ENCODE measurements at regions not wholly inside any gene's neighbourhood (a gene's known extent, or its start where the extent isn't known, plus 50 kb on each side); places are given as distances from the start of the nearest gene placed in this dataset.

DNA sequence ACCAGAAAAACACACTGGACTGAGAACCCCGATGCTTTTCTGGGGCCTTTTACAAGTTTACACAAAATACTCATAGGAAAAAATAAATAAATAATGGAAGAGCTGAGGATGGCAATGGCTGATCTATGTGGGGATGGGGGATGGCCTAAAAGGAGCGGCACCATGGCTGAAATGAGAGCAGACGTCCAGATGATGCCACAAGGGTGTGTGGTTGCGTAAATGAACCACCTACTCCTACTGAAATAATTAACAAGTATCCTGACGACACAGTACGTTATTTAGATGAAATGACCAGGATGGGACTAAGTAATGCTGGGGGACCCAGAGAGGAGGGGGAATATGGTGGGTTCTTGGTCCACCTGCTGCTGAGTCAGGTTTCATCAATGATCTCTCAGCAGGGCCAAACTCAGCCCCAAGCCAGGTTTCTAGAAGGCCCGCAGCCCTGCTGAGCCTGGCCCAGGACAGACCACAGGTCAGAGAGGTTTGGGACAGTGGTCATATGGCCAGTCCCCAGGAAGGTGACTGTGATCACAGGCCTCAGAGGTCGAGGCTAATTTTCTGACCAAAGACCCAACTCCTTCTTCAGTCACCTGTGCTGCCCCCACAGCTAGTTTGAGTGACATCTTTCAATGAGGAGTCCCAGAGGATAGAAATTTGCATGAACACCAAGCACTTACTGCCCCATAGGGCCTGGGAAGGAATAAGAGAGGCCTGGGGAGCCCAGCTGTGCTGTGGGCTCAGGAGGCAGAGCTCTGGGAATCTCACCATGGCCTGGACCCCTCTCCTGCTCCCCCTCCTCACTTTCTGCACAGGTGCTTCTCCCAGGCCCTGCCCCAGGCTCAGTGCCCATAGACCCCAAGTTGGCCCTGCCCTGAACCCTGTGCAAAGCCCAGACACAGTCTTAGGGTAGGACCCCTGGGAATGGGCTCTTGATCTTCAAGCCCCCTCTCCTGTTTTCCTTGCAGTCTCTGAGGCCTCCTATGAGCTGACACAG, 76.3 kb upstream of the IGLL5 start:
- no peak for DNase-seq

DNA sequence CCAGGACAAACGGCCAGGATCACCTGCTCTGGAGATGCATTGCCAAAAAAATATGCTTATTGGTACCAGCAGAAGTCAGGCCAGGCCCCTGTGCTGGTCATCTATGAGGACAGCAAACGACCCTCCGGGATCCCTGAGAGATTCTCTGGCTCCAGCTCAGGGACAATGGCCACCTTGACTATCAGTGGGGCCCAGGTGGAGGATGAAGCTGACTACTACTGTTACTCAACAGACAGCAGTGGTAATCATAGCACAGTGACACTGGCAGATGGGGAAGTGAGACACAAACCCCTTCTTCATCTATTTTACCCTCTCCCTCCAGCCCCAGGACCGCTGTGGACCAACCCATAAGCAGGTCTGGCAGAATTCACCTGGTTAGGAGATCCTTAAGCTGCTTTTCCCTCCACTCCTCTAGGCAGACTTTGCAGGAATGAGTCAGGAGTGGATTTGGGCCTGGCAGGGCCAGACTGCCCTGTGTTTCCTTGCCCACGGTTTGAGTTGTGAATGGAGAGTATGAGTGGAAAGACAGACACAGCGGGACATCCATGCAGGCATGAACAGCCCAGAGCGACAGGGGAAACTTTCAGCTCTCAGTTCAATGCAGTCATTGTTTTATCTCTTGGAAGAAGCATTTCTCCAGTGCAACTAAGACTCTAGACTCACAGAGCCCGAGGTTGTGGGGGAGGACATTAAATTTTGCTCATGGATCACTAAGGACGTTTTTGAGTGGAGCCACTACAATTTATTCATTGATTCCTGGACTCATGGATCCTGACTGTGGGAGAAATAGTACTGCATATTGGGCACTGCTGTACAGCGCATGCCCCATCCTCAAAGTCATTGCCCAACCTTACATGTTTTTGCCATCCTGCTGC, 75.3 kb upstream of the IGLL5 start:
- DNase-seq, result no peak

DNA sequence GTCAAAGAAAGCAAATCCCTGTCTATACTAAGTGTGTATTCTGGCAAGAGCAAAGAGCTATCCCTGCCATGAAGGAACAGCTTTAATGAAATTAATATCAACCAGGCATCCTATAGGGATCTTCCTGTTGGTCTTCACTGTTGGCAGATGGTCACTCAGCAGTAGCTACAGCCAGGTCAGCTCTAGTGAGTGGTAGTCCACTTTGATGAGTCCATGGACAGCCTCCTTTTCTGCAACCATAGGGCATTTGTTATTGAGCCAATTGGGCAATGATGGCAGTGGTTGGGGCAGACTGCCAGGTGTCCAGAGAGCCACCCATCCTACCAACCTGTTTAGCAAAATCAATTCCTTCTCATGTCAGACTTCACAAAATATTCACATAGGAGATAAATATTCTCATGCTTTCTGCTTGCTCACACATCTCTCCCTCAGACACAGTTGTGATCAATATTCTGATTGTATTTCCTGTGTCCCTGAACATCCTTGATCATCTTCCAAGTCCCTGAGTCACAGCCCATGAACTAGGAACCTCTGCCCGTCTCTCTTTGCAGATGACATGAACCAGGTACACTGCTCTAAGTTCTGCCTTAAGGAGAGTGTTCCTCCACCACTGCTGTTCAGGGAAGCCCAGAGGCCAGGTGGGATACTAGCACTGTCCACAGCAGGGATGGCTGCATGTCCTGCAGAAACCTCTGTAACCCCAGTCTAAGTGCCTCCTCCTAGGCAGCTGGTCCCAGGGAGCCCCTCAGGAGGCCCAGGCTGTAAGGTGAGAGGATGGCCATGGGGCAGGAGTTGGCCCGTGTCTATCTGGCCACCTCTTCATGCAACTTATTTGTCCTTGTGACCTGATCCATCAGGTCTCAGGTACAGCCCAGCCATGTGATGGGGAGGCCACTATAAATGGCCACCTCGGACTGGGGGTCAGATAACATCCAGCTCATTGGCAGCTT, 74.2 kb upstream of the IGLL5 start:
- no peak for DNase-seq

DNA sequence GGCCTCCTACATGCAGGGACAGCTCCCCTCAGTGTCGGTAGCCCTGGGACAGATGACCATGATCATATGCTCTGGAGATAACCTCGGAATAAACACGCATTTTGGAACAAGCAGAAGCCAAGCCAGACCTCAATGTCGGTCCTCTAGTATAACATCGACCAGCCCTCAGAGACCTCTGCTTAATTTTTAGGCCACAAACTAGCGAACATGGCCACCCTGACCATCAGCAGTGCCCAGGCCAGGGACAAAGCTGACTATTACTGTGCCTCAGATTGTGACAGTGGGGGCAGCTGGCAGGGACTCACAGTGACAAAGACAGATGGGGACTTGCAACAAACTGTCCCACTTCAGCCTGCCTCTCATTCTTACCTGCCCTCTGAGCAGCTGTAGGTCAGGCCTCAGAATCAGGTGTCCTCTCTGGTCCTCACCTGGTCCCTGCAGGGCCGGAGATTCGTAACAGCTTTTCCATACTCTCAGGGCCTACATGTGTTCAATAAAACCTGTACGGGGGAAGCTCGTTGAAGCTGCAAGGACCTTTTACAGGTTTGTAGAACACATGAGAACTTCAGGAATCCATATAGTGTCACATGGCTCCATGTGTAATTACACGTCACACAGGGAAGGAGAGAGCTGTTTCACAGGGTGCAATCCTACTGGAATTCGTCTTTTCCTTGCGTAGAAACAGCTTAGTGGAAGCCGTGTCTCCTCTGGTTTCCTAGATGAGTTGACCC, 72.8 kb upstream of the IGLL5 start:
- no peak for DNase-seq

DNA sequence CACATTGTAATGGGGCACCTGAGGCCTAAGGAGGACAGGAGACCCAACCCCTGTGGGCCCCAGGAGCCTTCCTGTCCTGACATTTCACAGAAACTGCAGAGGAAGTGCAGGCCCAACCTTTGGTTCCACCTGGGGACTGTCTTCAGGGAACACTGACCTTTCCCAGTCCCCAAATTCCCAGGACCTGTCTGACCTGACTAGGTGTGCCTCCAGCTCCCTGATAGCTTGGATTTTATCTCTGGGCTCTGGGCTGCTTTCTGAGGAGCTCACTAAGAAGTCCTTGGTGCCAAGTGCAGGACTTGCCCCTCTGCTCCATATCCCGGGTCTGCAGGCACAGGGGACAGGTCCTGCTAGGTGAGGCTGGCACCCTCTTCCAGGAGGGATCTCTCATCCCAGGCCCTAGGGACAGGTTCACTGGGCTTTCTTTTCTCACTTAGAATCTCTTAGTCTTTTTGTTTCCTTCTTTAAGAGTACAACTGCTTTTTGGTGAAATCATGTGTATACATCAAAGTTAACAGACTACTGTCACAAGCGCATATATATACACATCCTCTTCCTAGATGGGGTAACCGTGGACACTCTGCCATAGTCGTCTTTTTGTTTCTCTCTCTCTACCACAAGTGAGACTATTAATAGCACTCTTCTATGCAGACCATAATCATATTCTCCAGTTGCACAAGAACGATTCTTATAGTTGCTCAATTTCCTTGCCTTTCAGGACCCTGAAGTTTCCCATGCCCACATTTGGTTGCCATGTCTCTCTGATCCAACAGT, 72.0 kb upstream of the IGLL5 start:
- DNase-seq, result peak; percentile 27 to 59 (median 52)

- DNase-seq, result no peak
Observed at GRCh38 chr22:22816171-22816514, 71.5 kb upstream of the IGLL5 start.

- DNase-seq, result no peak
Observed at GRCh38 chr22:22816766-22817410, 70.7 kb upstream of the IGLL5 start.

DNA sequence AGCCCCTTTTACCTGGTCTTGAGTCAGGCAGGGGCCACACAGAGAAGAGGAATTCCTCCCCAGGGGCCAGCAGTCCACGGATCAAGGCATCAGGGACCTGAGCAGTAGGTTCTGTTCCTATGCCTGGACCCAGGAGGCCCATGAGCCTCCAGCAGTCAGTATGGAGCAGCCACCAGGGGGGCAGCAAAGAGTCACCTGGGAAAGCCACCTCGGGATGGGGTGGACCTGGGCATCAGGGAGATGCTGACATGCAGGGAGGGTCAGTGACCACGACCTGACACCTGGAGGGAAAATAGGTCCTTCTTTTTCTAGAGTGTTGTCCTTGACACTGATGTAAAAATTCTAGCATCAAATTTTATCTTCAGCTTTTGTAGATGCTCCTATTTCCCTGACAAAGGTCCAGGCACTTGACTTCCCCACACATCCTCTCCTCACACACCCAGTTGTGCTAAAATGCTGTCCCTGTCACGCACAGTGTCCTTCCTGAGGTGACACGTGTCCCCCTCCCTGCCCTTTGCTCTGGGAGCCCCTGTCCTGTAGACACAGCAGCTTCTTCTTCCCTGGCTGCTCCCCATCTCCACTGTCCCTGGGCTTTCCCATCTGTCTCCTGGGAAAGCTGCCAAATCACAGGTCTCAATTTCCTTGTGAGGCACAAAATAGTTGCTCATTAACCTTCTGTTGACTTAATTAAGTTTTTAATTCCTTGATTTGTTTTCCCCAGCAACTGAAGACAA, 70.0 kb upstream of the IGLL5 start:
- no peak for DNase-seq

- no peak for DNase-seq
Observed at GRCh38 chr22:22818202-22818538, 69.4 kb upstream of the IGLL5 start.

GRCh38 chr22:22818861-22819855, 68.5 kb upstream of the IGLL5 start:
- no peak for DNase-seq

GRCh38 chr22:22820076-22820475, 67.5 kb upstream of the IGLL5 start:
- no peak for DNase-seq

GRCh38 chr22:22820626-22821025, 67.0 kb upstream of the IGLL5 start:
- no peak for DNase-seq

DNA sequence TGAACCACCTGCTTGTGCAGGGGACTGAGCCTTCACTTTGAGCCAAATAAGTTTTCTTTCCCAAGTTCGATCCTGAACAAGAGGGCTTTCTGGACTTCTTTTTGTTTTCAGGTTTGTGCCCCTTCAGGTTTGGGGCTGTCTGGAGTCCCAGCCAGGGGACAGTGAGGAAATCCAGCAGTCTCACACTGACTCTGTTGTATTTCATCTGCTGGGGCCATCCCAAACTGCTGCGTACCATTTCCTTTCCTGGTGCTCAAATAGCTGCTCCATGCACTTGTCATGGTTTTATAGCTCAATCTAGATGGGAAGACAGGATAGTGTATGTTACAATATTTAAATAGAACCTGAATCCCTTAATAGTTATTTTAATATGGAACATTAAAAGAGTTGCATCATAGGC, 66.3 kb upstream of the IGLL5 start:
- no peak for DNase-seq

GRCh38 chr22:22822106-22822505, 65.5 kb upstream of the IGLL5 start:
- no peak for DNase-seq

GRCh38 chr22:22822553-22822952, 65.1 kb upstream of the IGLL5 start:
- peak in 1 of 3 donors; percentile 28 for DNase-seq

DNA sequence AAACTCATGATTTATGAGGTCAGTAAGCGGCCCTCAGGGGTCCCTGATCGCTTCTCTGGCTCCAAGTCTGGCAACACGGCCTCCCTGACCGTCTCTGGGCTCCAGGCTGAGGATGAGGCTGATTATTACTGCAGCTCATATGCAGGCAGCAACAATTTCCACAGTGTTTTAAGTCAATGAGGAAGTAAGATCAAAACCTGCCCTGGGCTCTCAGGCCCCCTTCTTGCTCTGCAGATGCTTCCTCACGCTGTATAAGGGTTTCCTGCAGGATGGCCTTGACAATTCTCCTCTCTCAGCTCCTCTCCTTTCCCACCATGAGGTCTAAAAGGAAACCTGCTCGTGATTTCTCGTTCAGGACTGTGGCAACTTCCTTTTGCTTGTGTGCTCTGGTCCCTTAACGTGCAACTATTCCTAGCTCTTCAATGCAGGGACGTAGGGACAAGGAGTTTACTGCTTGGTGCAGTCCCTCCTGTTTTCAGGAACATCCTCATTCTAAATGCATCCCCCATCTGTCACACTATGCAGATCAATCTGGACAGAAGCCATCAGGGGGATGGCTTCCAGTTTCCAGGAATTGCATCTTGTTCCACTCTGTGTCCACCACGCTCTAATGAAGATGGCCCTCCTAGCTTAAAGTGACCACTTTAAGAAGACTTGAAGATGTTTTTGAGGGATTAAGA, 64.3 kb upstream of the IGLL5 start:
- DNase-seq, result peak; percentile 32 to 37 (median 37)

- no peak for DNase-seq
Observed at GRCh38 chr22:22824340-22825212, 63.0 kb upstream of the IGLL5 start.

All from suppressor macrophage treated with lipopolysaccharide for 1 hour (primary cell).